SIG-M5 treated with dmso at 0.1 percent for 504 hours (cell line): ENCODE measurements at regions not wholly inside any gene's neighbourhood (a gene's known extent, or its start where the extent isn't known, plus 50 kb on each side); places are given as distances from the start of the nearest gene placed in this dataset.
"Not testable (repeated sequence)": the region's sequence is repeated elsewhere in the genome, so short reads cannot be mapped to it uniquely, and the experiment has no call there.

Experiments
- DNase-seq: peaks from one replicate; lab custom pipeline; 2025; ENCODE audit not compliant: unreplicated experiment; lab: John Stamatoyannopoulos, UW

GRCh38 chr10:2576892-2577291, 490.5 kb upstream of the PFKP start:
- DNase-seq, result no peak

DNA sequence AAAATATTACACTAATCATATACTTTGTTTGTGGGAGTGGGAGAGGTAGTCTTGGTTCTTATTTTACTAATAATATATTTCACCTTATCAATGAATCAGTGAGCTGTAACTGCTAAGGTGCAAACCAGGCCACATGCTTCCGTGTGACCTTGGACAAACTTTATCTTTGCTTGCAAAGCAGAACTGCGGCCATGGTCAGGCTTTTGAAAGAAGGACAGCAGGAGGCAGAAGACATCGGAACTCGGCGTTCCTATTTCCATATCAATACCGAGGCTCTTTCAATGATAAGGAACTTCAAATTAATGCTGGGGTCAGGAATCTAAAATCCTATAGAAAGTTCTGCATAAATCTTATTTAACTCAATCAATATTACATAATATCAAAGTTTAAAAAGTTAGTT, 491.9 kb upstream of the PFKP start:
- no peak for DNase-seq

- DNase-seq, result no peak
Observed at GRCh38 chr10:2572611-2573010, 494.7 kb upstream of the PFKP start.

DNA sequence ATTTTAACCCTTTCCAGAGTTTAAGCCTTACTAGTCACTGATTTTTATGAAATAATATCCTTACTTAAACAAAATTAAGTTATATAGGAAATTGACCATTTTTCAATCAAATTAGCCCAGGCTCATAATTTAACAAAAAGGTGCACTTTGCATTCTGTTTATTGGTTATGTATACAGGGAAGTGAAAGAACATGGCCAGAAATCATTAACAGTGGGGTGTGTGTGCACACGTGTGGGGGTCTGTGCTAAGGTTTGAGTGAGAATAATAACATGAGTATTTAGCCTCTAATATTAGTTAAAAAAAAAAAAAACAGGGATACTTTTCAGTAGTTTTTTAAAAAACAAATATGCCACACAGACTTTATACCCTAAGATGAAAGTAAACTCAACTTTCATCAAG, 510.5 kb upstream of the PFKP start:
- DNase-seq, result no peak

- DNase-seq, result no peak
Observed at GRCh38 chr10:2548071-2548470, 519.3 kb upstream of the PFKP start.

DNA sequence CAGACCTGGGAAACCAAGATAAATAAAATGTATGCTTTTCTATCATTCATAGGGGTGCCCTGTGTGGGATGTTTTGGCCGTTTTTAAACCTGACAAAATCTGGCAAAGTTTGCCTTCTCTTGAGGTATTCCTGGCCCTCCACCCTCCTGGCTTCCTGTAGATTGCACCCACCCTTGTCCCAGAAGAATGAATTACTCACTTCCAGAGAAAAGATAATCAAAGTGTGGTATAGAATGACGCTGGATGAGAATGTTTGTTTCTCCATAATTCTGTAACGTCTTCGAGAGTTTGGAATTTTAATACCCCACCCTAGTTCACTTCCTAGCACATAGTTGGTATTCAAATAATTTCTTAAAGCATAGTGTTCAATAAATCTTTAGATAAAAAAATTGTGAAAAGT, 519.7 kb upstream of the PFKP start:
- DNase-seq, result no peak

DNA sequence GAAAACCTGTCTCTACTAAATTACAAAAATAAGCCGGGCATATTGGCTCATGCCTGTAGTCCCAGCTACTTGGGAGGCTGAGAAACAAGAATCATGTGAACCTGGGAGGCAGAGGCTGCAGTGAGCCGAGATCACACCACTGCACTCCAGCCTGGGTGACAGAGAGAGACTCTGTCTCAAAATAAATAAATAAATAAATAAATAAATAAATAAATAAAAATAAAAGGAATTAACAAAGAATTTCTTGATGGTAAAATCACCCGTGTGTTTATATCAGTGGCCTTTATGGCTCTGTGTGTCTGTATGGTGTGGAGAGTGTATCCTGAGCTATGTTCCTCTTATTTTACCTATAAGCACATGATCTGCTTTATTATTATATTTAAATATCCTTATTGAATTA, 520.5 kb upstream of the PFKP start:
- not testable (repeated sequence) for DNase-seq

- DNase-seq, result no peak
Observed at GRCh38 chr10:2543974-2544373, 523.4 kb upstream of the PFKP start.

- no peak for DNase-seq
Observed at GRCh38 chr10:2543142-2543886, 524.0 kb upstream of the PFKP start.

DNA sequence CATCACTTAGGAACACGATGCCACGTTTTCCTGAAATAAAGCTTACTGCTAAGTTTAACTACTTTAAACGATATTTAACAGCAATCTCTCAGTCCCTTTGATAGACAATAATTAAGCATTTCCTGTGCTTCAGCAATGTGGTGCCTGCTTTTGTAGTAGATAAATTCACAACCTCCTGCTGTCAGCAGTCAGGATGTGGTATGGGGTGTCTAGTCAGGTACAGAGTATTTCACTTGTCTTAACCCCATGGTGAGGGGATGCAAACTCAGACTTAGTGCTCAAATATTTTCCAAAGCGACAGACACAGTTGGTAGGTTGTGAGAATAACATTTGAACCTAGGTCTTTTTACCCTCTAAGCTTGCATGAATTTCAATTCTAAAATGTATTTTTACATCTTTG, 526.2 kb upstream of the PFKP start:
- no peak for DNase-seq

DNA sequence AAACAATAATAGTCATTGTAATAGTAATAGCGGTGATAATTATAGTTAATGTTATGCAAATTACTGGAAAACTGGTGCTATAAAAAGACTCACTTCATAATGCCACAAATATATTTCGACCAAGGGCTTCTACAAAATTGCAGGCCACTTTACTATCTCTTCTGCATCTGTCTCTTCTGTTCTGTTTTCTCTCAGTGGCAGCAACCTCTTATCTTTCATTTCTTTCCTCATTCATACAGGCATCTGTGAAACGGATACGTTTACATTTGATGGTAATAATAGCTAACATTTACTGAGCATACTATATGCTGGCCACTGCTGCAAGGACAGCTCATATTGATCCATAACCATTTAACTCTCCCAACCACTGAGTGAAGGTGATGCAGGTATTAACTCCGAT, 537.4 kb upstream of the PFKP start:
- no peak for DNase-seq

- DNase-seq, result no peak
Observed at GRCh38 chr10:2525781-2526180, 541.6 kb upstream of the PFKP start.

- DNase-seq, result no peak
Observed at GRCh38 chr10:2519139-2519538, 548.2 kb upstream of the PFKP start.

- DNase-seq, result no peak
Observed at GRCh38 chr10:2509081-2509531, 558.2 kb upstream of the PFKP start.

GRCh38 chr10:2501366-2501940, 565.9 kb upstream of the PFKP start:
- not testable (repeated sequence) for DNase-seq

GRCh38 chr10:2494399-2494798, 572.9 kb upstream of the PFKP start:
- no peak for DNase-seq

DNA sequence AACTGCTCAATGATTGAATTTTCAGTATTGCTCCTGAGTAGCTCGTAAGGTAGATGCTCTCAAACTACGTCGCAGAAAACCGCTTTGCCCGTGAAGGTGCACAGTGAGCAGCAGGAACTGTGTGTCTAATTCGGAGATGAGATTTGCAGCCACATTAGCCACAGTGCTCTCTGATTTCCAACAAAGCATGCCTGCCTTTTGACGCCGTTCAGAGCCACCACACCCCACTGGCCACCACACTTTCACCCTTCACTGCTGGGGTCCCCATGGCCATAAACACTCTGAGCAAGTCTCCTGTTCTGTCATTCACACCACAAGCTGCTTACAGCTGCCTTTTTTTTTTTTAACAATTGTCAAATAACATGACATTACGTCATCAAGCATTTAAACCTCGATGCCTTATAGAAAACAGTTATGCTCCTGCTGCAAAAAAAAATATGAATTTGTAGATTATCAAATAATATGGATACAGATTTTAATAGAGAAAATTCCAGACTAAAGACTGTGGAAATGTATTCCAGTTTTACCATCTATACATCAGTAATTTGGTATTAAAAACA, 578.8 kb upstream of the PFKP start:
- no peak for DNase-seq

DNA sequence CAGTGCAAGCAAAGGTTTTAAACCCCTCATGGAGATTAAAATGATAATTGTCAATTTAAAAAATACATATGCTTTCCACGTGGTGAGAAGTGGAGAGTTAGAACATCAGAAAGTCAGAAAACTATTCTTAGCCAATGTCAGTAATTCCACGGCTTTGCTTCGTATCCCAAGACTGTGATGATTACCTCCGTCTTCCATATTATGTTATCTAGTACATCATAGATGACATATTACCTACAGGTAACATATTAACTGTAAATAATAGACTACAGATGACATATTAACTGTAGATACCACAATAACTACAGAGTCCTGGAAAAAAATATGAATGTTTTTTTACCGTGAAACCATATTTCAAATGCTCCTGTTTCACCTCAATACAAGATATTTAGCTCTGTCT, 579.4 kb upstream of the PFKP start:
- DNase-seq, result no peak

DNA sequence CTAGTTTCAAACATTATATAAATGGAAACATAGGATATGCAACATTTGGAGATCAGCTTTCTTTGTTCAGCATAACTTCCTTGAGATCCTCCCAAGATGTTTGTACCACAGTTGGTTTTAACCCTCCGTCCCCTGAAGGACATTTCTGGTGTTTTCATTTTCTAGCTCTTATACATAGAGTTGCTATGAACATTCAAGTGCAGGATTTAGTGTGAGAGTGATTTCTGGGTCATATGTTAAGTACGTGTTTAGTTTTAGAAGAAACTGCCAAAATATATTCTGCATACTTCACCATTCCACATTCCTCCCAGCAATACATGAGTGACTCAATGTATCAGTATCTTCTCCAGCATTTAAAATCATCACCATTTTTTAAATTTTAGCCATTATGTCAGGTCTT, 588.7 kb upstream of the PFKP start:
- no peak for DNase-seq

- no peak for DNase-seq
Observed at GRCh38 chr10:2476812-2477553, 590.4 kb upstream of the PFKP start.

DNA sequence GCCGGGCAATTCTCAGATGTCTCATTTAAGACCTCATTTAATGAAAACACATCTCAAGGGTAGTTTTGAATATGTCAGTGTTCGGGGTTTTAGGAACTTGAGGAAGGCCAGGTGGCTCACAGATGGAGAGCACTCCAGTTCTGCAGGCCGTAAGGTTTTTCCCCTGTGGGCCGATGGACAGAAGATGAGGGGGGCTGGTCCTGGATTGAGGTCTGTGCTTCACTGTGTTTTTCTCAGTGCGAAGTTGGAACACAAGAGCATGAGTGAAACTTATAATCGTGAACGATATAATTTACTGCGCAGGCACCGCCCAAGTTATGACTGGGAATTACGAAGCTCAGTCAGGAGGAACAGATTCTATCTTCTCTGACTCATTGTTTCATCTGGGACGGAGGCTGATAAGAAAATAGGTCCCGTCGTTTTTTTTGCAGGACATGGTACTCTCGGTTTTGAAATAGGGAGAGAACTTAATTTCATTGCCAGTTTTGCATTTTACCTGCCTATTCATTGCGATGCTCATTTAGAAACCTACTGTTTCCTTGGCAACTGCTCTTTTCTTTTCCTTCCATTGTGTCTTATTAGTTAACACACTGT, 591.0 kb upstream of the PFKP start:
- no peak for DNase-seq
